Loucy (cell line): ENCODE measurements at regions not wholly inside any gene's neighbourhood (a gene's known extent, or its start where the extent isn't known, plus 50 kb on each side); places are given as distances from the start of the nearest gene placed in this dataset.
A peak's percentile ranks its signal among the peaks of the same experiment; 100 is the strongest.

Experiments
- H2AFZ ChIP-seq: fragments of 200-600 bp; sonication (generic); 2 replicates; pipeline ENCODE4 v1.6.0; 2016; ENCODE audit warnings: antibody characterized with exemption, mild to moderate bottlenecking, low read length, moderate library complexity
- H3F3A ChIP-seq: fragments of 200-600 bp; 2 replicates; pipeline ENCODE4 v1.6.0; 2016; ENCODE audit warnings: antibody characterized with exemption, low read depth, mild to moderate bottlenecking
- H3K27me3 ChIP-seq: fragments of 200-600 bp; sonication (generic); 2 replicates; pipeline ENCODE4 v1.6.1; 2014; ENCODE audit warnings: low read length, mild to moderate bottlenecking; ENCODE audit not compliant: insufficient read depth, poor library complexity, severe bottlenecking
- H3K36me3 ChIP-seq: fragments of 200-600 bp; sonication (generic); 2 replicates; pipeline ENCODE4 v1.6.1; 2016; ENCODE audit warnings: low read length; ENCODE audit not compliant: insufficient read depth
- H3K4me1 ChIP-seq: fragments of 200-600 bp; sonication (generic); 2 replicates; pipeline ENCODE4 v1.5.1; 2014; ENCODE audit warnings: low read length, mild to moderate bottlenecking; ENCODE audit not compliant: insufficient read depth, poor library complexity, severe bottlenecking
- H3K4me2 ChIP-seq: fragments of 200-600 bp; sonication (generic); 2 replicates; pipeline ENCODE4 v1.6.0; 2014; ENCODE audit warnings: antibody characterized with exemption, low read length, low read depth, mild to moderate bottlenecking; ENCODE audit not compliant: poor library complexity, severe bottlenecking
- H3K4me3 ChIP-seq: fragments of 200-600 bp; sonication (generic); 2 replicates; pipeline ENCODE4 v1.5.1; 2014; ENCODE audit warnings: low read length, mild to moderate bottlenecking, mixed read lengths; ENCODE audit not compliant: poor library complexity, severe bottlenecking
- H3K79me2 ChIP-seq: fragments of 200-600 bp; sonication (generic); 2 replicates; pipeline ENCODE4 v1.6.1; 2014; ENCODE audit warnings: low read length; ENCODE audit not compliant: insufficient read depth
- H3K9ac ChIP-seq: fragments of 200-600 bp; sonication (generic); 2 replicates; pipeline ENCODE4 v1.6.0; 2014; ENCODE audit warnings: mild to moderate bottlenecking, low read depth, low read length, moderate library complexity; ENCODE audit not compliant: poor library complexity, severe bottlenecking
- H3K9me2 ChIP-seq: fragments of 200-600 bp; sonication (generic); replicated peaks from 2 replicates; pipeline ENCODE4 v1.6.1; 2016; ENCODE audit warnings: low read depth, low read length, mixed read lengths
- H3K9me3 ChIP-seq: fragments of 200-600 bp; sonication (generic); 2 replicates; pipeline ENCODE4 v1.6.1; 2014; ENCODE audit warnings: mild to moderate bottlenecking, antibody characterized with exemption, low read length, low read depth; ENCODE audit not compliant: insufficient read depth
- H4K20me1 ChIP-seq: fragments of 200-600 bp; sonication (generic); 2 replicates; pipeline ENCODE4 v1.6.0; 2014; ENCODE audit warnings: antibody characterized with exemption, low read length, mild to moderate bottlenecking; ENCODE audit not compliant: insufficient read depth, poor library complexity, severe bottlenecking
- CTCF ChIP-seq: fragments of 200-600 bp; sonication (generic); conservative IDR thresholded peaks from 2 replicates; pipeline ENCODE4 v1.5.1; 2014; ENCODE audit warnings: mild to moderate bottlenecking, antibody characterized with exemption, low read length
- EZH2phosphoT487 ChIP-seq: fragments of 200-600 bp; IDR thresholded peaks from 2 replicates; pipeline ENCODE4 v1.6.1; 2018; ENCODE audit warnings: antibody characterized with exemption, mild to moderate bottlenecking, moderate library complexity, borderline replicate concordance

- Histone ChIP-seq H2AFZ (no peak overlapping the region), H3K9me2 (no peaks in the 10 kb centered on the region), H3K4me2 (no peak overlapping the region)
These were observed 436.7 kb downstream of the LPIN1 start for GRCh38 chr2:12183032-12183645.

GRCh38 chr2:12192762-12193161, 446.3 kb downstream of the LPIN1 start:
- Histone ChIP-seq H3K27me3 (no peaks in the 10 kb centered on the region), H3K4me1 (peaks cover 11% of the 10 kb centered on the region), H3K79me2 (no peaks in the 10 kb centered on the region), H3K4me3 (no peak overlapping the region), H3K9me2 (no peaks in the 10 kb centered on the region), H2AFZ (peak overlapping the region; percentile 51), H4K20me1 (no peaks in the 10 kb centered on the region), H3K36me3 (no peaks in the 10 kb centered on the region), H3K9ac (no peak overlapping the region), H3K9me3 (peaks cover 7% of the 10 kb centered on the region; the same call in 1 of the 2 replicates), H3F3A (no peaks in the 10 kb centered on the region), H3K4me2 (no peak overlapping the region)
- TF ChIP-seq CTCF (no peak), EZH2phosphoT487 (no peak)

More at GRCh38 chr2:12183032-12183645, 436.7 kb downstream of the LPIN1 start:
- H3F3A ChIP-seq, result no peaks in the 10 kb centered on the region
- H3K27me3 ChIP-seq, result no peaks in the 10 kb centered on the region
- peaks cover 14% of the 10 kb centered on the region for H3K4me1 ChIP-seq
- no peak overlapping the region for H3K4me3 ChIP-seq
- H3K9ac ChIP-seq, result no peak overlapping the region
- no peaks in the 10 kb centered on the region for H4K20me1 ChIP-seq
- H3K79me2 ChIP-seq, result no peaks in the 10 kb centered on the region
- no peaks in the 10 kb centered on the region for H3K36me3 ChIP-seq
- TF ChIP-seq EZH2phosphoT487, result no peak
- no peak for TF ChIP-seq CTCF
- no peaks in the 10 kb centered on the region for H3K9me3 ChIP-seq

GRCh38 chr2:12194968-12195367, 448.5 kb downstream of the LPIN1 start:
- no peak overlapping the region for H3K9ac ChIP-seq
- no peak overlapping the region for H2AFZ ChIP-seq
- TF ChIP-seq CTCF, result no peak
- TF ChIP-seq EZH2phosphoT487, result no peak
- no peaks in the 10 kb centered on the region for H4K20me1 ChIP-seq
- no peaks in the 10 kb centered on the region for H3K9me2 ChIP-seq
- peaks cover 11% of the 10 kb centered on the region for H3K4me1 ChIP-seq
- H3K4me2 ChIP-seq, result no peak overlapping the region
- H3K9me3 ChIP-seq, result peaks cover 7% of the 10 kb centered on the region; the same call in 1 of the 2 replicates
- no peaks in the 10 kb centered on the region for H3K79me2 ChIP-seq
- H3K36me3 ChIP-seq, result no peaks in the 10 kb centered on the region
- no peaks in the 10 kb centered on the region for H3K27me3 ChIP-seq
- no peak overlapping the region for H3K4me3 ChIP-seq
- no peaks in the 10 kb centered on the region for H3F3A ChIP-seq
